SK-N-MC (cell line): ENCODE measurements at regions not wholly inside any gene's neighbourhood (a gene's known extent, or its start where the extent isn't known, plus 50 kb on each side); places are given as distances from the start of the nearest gene placed in this dataset.

ENCODE experiments used
- EZH2 ChIP-seq: fragments of 200-600 bp; sonication (generic); IDR thresholded peaks from one replicate; pipeline ENCODE4 v1.6.1; 2017; ENCODE audit warnings: antibody characterized with exemption
- POLR2AphosphoS5 ChIP-seq: IDR thresholded peaks from 2 replicates; pipeline ENCODE4 v1.6.1; 2012; ENCODE audit warnings: mild to moderate bottlenecking, low read depth, low read length, borderline replicate concordance

GRCh38 chr3:46107682-46108081 is 80.4 kb upstream of the XCR1 start:
- TF ChIP-seq EZH2 (no peak), POLR2AphosphoS5 (no peak)
